A204.1 (cell line): ENCODE measurements at regions not wholly inside any gene's neighbourhood (a gene's known extent, or its start where the extent isn't known, plus 50 kb on each side); places are given as distances from the start of the nearest gene placed in this dataset.
"Not testable (repeated sequence)": the region's sequence is repeated elsewhere in the genome, so short reads cannot be mapped to it uniquely, and the experiment has no call there.

Source experiments
- FAIRE-seq: peaks from 2 replicates; lab custom pipeline; 2012; peaks lifted over from hg19 to GRCh38; lab: Jason Lieb, UNC

GRCh38 chr10:61263518-61263917, 189.7 kb downstream of the TMEM26 start:
- FAIRE-seq: no peak

- no peak for FAIRE-seq
Measured at GRCh38 chr10:61262486-61263261, 190.5 kb downstream of the TMEM26 start.

DNA sequence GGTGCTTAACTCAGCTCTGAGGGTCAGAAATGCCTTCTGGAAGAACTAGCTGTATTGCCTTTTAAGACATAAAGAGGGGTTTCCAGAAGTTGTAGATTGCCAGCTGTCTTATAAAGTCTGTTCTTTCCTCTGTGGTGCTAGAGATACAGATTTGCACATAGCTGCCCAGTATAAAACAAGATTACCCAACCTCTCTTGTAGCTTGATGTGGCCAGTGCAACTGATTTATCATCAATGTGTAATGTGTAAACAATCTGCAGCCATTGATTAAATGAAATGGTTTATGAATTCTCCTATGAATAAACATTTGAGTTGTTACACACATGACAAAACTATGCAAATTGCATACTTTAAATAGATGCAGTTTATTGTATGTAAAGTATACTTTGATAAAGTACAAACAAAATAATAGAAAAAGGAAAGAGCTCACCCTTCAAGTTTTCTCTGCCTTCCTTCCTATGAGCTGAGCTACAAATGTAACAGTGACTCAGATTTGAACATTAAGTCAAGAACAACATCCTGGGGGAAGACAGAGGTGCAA, 195.2 kb downstream of the TMEM26 start:
- no peak for FAIRE-seq

GRCh38 chr10:61257136-61257535, 196.0 kb downstream of the TMEM26 start:
- no peak for FAIRE-seq

GRCh38 chr10:61252326-61252725, 200.9 kb downstream of the TMEM26 start:
- not testable (repeated sequence) for FAIRE-seq

DNA sequence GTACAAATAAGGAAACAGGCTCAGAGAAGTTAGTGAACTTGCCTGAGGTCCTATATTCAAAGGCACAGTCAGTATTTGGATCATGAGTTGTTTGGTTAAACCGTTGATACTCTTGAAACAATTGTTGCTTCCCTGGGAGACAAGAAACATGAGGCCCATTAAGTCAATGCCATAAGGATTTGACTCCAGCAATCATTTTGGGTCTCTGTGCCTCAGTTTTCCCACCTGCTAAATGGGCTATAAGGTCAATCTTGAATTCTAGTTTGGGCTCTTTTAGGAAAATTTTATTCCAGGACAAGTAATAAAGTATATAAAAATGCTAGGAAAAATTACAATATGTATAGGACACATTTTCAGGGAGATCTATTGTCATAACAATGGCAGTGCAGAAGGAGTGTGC, 202.1 kb downstream of the TMEM26 start:
- no peak for FAIRE-seq

- FAIRE-seq: no peak
Measured at GRCh38 chr10:61250131-61250530, 203.1 kb downstream of the TMEM26 start.

- FAIRE-seq: no peak
Measured at GRCh38 chr10:61248013-61248412, 205.2 kb downstream of the TMEM26 start.

GRCh38 chr10:61244261-61244775, 208.9 kb downstream of the TMEM26 start:
- no peak for FAIRE-seq

- no peak for FAIRE-seq
Measured at GRCh38 chr10:61232780-61233179, 220.4 kb downstream of the TMEM26 start.

GRCh38 chr10:61225939-61226338, 227.2 kb downstream of the TMEM26 start:
- FAIRE-seq: no peak

DNA sequence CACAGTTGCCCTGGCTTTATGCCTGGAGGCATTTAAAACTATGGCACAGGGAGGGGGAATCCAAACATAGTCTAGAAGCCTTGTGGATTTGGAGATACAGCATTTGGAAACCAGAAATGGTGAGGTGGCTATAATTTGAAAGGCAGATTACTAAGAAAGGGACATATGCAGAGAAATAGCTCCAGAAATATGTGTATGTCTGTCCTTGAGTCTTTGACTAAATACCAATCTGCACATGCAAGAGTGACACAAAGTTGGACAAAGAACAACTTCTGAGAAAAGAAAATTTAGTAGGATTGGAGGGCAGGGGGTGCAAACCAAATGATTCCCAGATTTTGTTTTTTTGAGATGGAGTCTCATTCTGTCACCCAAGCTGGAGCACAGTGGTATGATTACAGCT, 229.6 kb downstream of the TMEM26 start:
- FAIRE-seq: no peak

DNA sequence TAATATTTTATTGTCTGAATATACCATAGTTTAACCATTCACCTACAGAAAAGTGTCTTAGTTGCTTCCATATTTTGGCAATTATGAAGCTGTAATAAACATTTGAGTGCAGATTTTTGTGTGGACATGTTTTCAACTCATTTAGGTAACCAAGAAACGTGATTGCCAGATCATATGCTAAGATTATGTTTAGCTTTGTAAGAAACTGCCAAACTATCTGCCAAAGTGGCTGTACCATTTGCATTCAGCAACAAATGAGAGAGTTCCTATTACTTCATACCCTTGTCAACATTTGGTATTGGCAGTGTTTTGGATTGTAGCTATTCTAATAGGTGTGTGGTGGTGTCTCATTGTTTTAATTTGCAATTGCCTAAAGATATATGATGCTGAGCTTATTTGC, 233.5 kb downstream of the TMEM26 start:
- no peak for FAIRE-seq

DNA sequence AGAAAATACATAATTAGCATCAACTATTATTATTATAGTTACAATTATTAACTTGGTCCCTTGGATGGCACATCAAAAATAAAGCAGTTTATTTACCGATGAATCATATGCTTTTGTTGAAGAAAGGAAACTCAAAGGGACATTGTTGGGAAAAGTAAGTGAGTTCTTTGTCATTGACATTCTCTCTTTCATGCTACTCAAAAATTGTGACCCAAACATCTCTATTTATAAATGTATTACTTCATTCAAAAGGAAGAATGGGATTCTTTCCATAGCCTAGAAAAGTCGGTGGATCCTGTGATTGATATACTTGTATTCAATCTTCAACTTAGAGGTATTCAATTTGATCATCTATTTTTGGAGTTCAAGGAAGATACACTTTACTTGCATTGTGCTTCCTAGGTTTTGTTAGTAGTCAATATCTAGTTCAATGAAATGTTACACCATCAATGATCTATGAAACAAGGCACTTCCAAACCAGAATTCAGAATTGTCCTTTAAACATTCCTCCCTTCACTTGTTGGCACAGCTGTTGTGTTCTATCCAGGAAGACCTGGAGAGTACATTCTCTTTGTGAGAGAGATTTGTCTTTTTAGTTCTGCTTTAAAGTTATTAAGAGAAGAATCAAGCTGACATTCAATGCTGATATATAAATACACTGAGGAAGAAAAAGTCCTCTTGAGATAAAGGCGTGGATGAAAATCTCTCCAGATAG, 235.2 kb downstream of the TMEM26 start:
- FAIRE-seq: no peak

- FAIRE-seq: no peak
Measured at GRCh38 chr10:61215246-61215645, 237.9 kb downstream of the TMEM26 start.

- FAIRE-seq: no peak
Measured at GRCh38 chr10:61211468-61211867, 241.7 kb downstream of the TMEM26 start.

- FAIRE-seq: no peak
Measured at GRCh38 chr10:61197057-61197456, 253.1 kb upstream of the RHOBTB1 start.

GRCh38 chr10:61195211-61195610, 251.2 kb upstream of the RHOBTB1 start:
- no peak for FAIRE-seq

GRCh38 chr10:61192589-61192988, 248.6 kb upstream of the RHOBTB1 start:
- not testable (repeated sequence) for FAIRE-seq

- FAIRE-seq: no peak
Measured at GRCh38 chr10:61192042-61192441, 248.1 kb upstream of the RHOBTB1 start.

GRCh38 chr10:61189912-61190311, 245.9 kb upstream of the RHOBTB1 start:
- FAIRE-seq: no peak

GRCh38 chr10:61188691-61189090, 244.7 kb upstream of the RHOBTB1 start:
- FAIRE-seq: no peak

DNA sequence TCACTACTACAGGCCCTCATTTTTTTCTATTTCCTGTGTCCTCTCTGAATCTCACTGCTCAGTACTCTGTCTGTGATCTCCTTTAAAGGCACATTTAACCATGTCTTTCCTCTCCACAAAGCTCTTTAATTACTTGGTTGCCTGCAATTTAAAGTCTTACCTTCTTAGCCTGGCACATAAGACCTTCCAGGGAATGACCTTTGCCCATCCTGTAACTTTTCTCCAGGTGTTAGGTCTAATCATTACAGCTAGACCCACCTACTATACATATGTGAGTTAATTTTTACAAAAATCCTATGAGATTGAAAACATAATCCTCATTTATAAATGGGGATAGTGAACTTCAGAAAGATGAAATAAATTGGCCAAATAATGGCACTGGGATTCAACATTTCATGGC, 244.1 kb upstream of the RHOBTB1 start:
- no peak for FAIRE-seq
